H9 (cell line): ENCODE measurements at regions not wholly inside any gene's neighbourhood (a gene's known extent, or its start where the extent isn't known, plus 50 kb on each side); places are given as distances from the start of the nearest gene placed in this dataset.

Experiments used
- DNase-seq: peaks from one replicate; pipeline ENCODE4 v3.0.0-alpha.2; 2017
- H2AFZ ChIP-seq: one replicate; pipeline ENCODE4 v1.6.1; 2013; ENCODE audit warnings: mild to moderate bottlenecking, low read length, control low read depth, moderate library complexity
- H2AK5ac ChIP-seq: 2 replicates; pipeline ENCODE4 v1.6.1; 2013; ENCODE audit warnings: low read length, control low read depth, mixed read lengths; ENCODE audit not compliant: insufficient read length
- H2BK120ac ChIP-seq: one replicate; pipeline ENCODE4 v1.6.1; 2013; ENCODE audit warnings: low read depth, mild to moderate bottlenecking, low read length, control low read depth, inconsistent platforms; ENCODE audit not compliant: poor library complexity, severe bottlenecking
- H2BK12ac ChIP-seq: 2 replicates; pipeline ENCODE4 v1.6.1; 2013; ENCODE audit warnings: low read length, control low read depth, mixed read lengths, low read depth; ENCODE audit not compliant: insufficient read length
- H2BK15ac ChIP-seq: 2 replicates; pipeline ENCODE4 v1.6.1; 2013; ENCODE audit warnings: low read depth, low read length, control low read depth
- H2BK20ac ChIP-seq: one replicate; pipeline ENCODE4 v1.6.1; 2013; ENCODE audit warnings: low read depth, mild to moderate bottlenecking, low read length, control low read depth, inconsistent platforms; ENCODE audit not compliant: poor library complexity, severe bottlenecking
- H2BK5ac ChIP-seq: 2 replicates; pipeline ENCODE4 v1.6.1; 2013; ENCODE audit warnings: low read length, control low read depth, mixed read lengths; ENCODE audit not compliant: insufficient read length
- H3K14ac ChIP-seq: 2 replicates; pipeline ENCODE4 v1.6.1; 2013; ENCODE audit warnings: low read length, control low read depth; ENCODE audit not compliant: insufficient read depth
- H3K18ac ChIP-seq: 2 replicates; pipeline ENCODE4 v1.6.1; 2013; ENCODE audit warnings: low read depth, mild to moderate bottlenecking, mixed read lengths, low read length, control low read depth; ENCODE audit not compliant: insufficient read length
- H3K23ac ChIP-seq: 2 replicates; pipeline ENCODE4 v1.6.1; 2013; ENCODE audit warnings: low read length, control low read depth, mixed read lengths, low read depth; ENCODE audit not compliant: insufficient read length
- H3K23me2 ChIP-seq: 2 replicates; pipeline ENCODE4 v1.6.1; 2013; ENCODE audit warnings: low read depth, mild to moderate bottlenecking, mixed read lengths, low read length, control low read depth; ENCODE audit not compliant: insufficient read length, poor library complexity, severe bottlenecking
- H3K27ac ChIP-seq: 2 replicates; pipeline ENCODE4 v1.5.1; 2013; ENCODE audit warnings: low read length, control low read depth, mixed read lengths, low read depth; ENCODE audit not compliant: insufficient read length
- H3K27me3 ChIP-seq: 2 replicates; pipeline ENCODE4 v1.6.1; 2013; ENCODE audit warnings: low read length, control low read depth, inconsistent platforms; ENCODE audit not compliant: insufficient read depth
- H3K4ac ChIP-seq: 2 replicates; pipeline ENCODE4 v1.6.1; 2013; ENCODE audit warnings: low read depth, mild to moderate bottlenecking, control low read depth, inconsistent platforms, low read length, moderate library complexity
- H3K4me1 ChIP-seq: 2 replicates; pipeline ENCODE4 v1.6.1; 2013; ENCODE audit warnings: low read length, control low read depth, inconsistent platforms; ENCODE audit not compliant: insufficient read depth
- H3K4me2 ChIP-seq: 2 replicates; pipeline ENCODE4 v1.6.1; 2013; ENCODE audit warnings: low read length, control low read depth, mixed read lengths; ENCODE audit not compliant: insufficient read length, insufficient read depth
- H3K56ac ChIP-seq: 2 replicates; pipeline ENCODE4 v1.6.1; 2013; ENCODE audit warnings: low read depth, mild to moderate bottlenecking, mixed read lengths, low read length, control low read depth; ENCODE audit not compliant: insufficient read length
- H3K79me1 ChIP-seq: 2 replicates; pipeline ENCODE4 v1.6.1; 2013; ENCODE audit warnings: low read depth, mild to moderate bottlenecking, moderate library complexity, low read length, control low read depth, inconsistent platforms; ENCODE audit not compliant: insufficient read depth, poor library complexity, severe bottlenecking
- H3K79me2 ChIP-seq: 2 replicates; pipeline ENCODE4 v1.6.1; 2013; ENCODE audit warnings: low read length, control low read depth, inconsistent platforms; ENCODE audit not compliant: insufficient read depth
- H3K9ac ChIP-seq: 2 replicates; pipeline ENCODE4 v1.6.1; 2013; ENCODE audit warnings: low read length, control low read depth, mixed read lengths; ENCODE audit not compliant: insufficient read length; ENCODE audit errors: extremely low read depth
- H3K9me3 ChIP-seq: one replicate; pipeline ENCODE4 v1.6.1; 2013; ENCODE audit warnings: low read depth, low read length, inconsistent platforms; ENCODE audit not compliant: control insufficient read depth
- H3T11ph ChIP-seq: one replicate; pipeline ENCODE4 v1.6.1; 2013; ENCODE audit warnings: mild to moderate bottlenecking, low read length, control low read depth, inconsistent platforms
- H4K20me1 ChIP-seq: one replicate; pipeline ENCODE4 v1.6.1; 2013; ENCODE audit not compliant: control insufficient read depth, insufficient read length, insufficient read depth
- H4K5ac ChIP-seq: 2 replicates; pipeline ENCODE4 v1.6.1; 2013; ENCODE audit warnings: low read depth, mild to moderate bottlenecking, mixed read lengths, low read length, control low read depth; ENCODE audit not compliant: insufficient read length
- H4K8ac ChIP-seq: replicated peaks from 2 replicates; pipeline ENCODE4 v1.6.1; 2013; ENCODE audit warnings: low read length, control low read depth, mixed read lengths, low read depth; ENCODE audit not compliant: insufficient read length
- H4K91ac ChIP-seq: 2 replicates; pipeline ENCODE4 v1.6.1; 2013; ENCODE audit warnings: low read depth, mild to moderate bottlenecking, moderate library complexity, mixed read lengths, low read length, control low read depth; ENCODE audit not compliant: insufficient read length
- H3K27ac Mint-ChIP-seq, 3 experiments: 2 replicates in 2 of 3; 3 replicates in 1 of 3; pipeline ENCODE4 v1.8.0; 2020 to 2021; ENCODE audit warnings: mixed read lengths in 3 of 3, mild to moderate bottlenecking in 1 of 3, moderate library complexity in 1 of 3
- H3K27me3 Mint-ChIP-seq: 2 replicates; pipeline ENCODE4 v1.8.0; 2021; ENCODE audit warnings: low read depth, mild to moderate bottlenecking, moderate library complexity, mixed read lengths
- H3K36me3 Mint-ChIP-seq, 3 experiments: 2 replicates in 2 of 3; 3 replicates in 1 of 3; pipeline ENCODE4 v1.8.0; 2020 to 2021; ENCODE audit warnings: low read depth in 3 of 3, mixed read lengths in 3 of 3; ENCODE audit not compliant: insufficient read depth in 1 of 3
- H3K4me1 Mint-ChIP-seq, 2 experiments: 2 replicates each; pipeline ENCODE4 v1.8.0; 2020; ENCODE audit warnings: mixed read lengths in 2 of 2
- H3K4me3 Mint-ChIP-seq, 2 experiments: 2 replicates in 1 of 2; 3 replicates in 1 of 2; pipeline ENCODE4 v1.8.0; 2020 to 2021; ENCODE audit warnings: mild to moderate bottlenecking in 2 of 2, mixed read lengths in 2 of 2, moderate library complexity in 1 of 2
- H3K9me3 Mint-ChIP-seq, 2 experiments: 2 replicates in 1 of 2; 3 replicates in 1 of 2; pipeline ENCODE4 v1.8.0; 2020; ENCODE audit warnings: mild to moderate bottlenecking in 2 of 2, mixed read lengths in 2 of 2, moderate library complexity in 1 of 2
- CTCF ChIP-seq: fragments of 200-600 bp; sonication (generic); conservative IDR thresholded peaks from 3 replicates; pipeline ENCODE4 v1.8.0; 2021; ENCODE audit warnings: antibody characterized with exemption, mild to moderate bottlenecking
- WGBS: extraction: QIAGEN DNeasy Blood & Tissue Kit; methylation state at CpG from one replicate; pipeline ENCODE4 v1.1.7; 2013; ENCODE audit warnings: missing lambda C conversion rate, low lambda C conversion rate, mixed read lengths; ENCODE audit not compliant: insufficient read length; ENCODE audit errors: extremely low coverage; 5-methylcytosine and 5-hydroxymethylcytosine counted together

GRCh38 chr5:1642621-1643061 lies 118.9 kb upstream of the LPCAT1 start:
- Histone ChIP-seq H3T11ph (no peak overlapping the region), H3K4me1 (peaks cover 2% of the 10 kb centered on the region; the same call in 1 of the 2 replicates), H4K91ac (no peak overlapping the region), H3K27ac (no peak overlapping the region), H3K9ac (no peak overlapping the region), H2BK5ac (no peak overlapping the region), H3K23me2 (peaks cover 2% of the 10 kb centered on the region), H2BK15ac (no peak overlapping the region), H3K79me2 (no peaks in the 10 kb centered on the region), H3K79me1 (no peaks in the 10 kb centered on the region), H3K23ac (no peak overlapping the region), H3K4me2 (no peak overlapping the region), H4K8ac (no peak overlapping the region), H3K9me3 (no peaks in the 10 kb centered on the region), H3K27me3 (peaks cover 10% of the 10 kb centered on the region; the same call in 1 of the 2 replicates), H2BK12ac (no peak overlapping the region), H4K5ac (no peak overlapping the region), H2BK20ac (no peak overlapping the region), H2AFZ (no peak overlapping the region), H2BK120ac (no peak overlapping the region), H3K18ac (no peak overlapping the region), H3K14ac (no peak overlapping the region), H4K20me1 (no peaks in the 10 kb centered on the region), H3K56ac (no peak overlapping the region), H3K4ac (no peak overlapping the region), H2AK5ac (no peak overlapping the region)
- no peaks in the 10 kb centered on the region for H3K9me3 Mint-ChIP-seq
- no peak for TF ChIP-seq CTCF
- no peaks in the 10 kb centered on the region for H3K36me3 Mint-ChIP-seq
- no CpG with 5 or more reads among the region's 11 CpGs for WGBS
- H3K4me1 Mint-ChIP-seq, result peaks cover 32 to 38% of the 10 kb centered on the region in 2 experiments
- H3K4me3 Mint-ChIP-seq, result no peak overlapping the region
- no peak overlapping the region for H3K27ac Mint-ChIP-seq
- DNase-seq, result no peak
- H3K27me3 Mint-ChIP-seq, result peaks cover 51% of the 10 kb centered on the region
